Muscle of arm (tissue), 1 donor: ENCODE measurements at regions not wholly inside any gene's neighbourhood (a gene's known extent, or its start where the extent isn't known, plus 50 kb on each side); places are given as distances from the start of the nearest gene placed in this dataset.

Source experiments
- DNase-seq: peaks from one replicate; pipeline ENCODE4 v3.0.0-alpha.2; 2013

DNA sequence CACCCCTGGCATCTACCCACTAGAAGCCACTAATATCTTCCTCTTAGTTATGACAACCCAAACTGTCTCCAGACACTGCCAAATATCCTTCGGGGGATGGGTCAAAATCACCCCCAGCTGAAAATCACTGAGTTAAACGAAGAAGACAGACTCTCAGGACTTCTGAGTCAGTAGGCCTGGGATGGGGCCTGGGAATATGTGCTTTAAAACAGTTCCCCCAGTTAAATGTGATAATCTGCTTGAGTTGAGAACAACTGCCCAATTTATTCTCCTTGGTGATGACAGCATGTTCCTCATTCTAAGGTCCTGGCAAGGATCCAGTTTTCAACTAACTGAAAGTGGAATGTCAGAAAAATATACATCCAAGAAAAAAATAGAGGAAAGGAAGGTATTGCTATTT is 52.4 kb downstream of the CBLL2 start:
- DNase-seq: peak; percentile 10

DNA sequence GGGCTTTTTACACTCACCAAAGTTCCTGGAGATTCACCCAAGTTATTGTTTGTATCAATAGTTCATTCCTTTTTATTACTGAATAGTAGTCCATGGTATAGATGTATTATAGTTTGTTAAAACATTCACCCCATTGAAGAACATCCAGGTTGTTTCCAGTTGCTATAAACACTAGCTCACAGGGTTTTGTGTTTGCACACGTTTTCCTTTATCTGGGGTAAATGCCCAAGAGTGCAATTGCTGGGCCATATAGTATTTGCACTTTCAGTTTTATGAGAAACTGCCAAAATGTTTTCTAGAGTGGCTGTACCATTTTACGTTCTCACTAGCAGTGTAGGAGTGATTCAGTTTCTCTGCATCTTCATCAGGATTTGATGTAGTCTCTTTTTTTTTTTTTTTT is 57.1 kb downstream of the CBLL2 start:
- no peak for DNase-seq

DNA sequence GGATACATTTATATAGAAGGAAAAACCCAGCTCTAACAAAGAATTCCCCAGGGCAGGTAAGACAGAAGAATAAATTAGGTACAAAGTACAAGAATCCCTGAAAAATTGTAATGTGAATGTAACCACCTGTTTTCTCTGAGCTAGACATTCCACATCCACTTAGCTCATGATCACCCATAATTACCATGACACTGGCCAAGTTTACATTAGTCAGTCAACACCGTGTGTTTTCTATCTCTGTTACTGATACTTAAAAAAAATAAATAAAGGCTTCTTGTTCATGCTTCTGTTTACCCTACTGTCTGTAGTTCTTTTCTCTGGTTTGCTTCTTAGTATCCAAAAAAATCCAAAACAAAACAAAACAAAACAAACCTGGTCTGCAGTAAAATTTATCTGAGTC is 66.0 kb downstream of the CBLL2 start:
- DNase-seq: no peak

DNA sequence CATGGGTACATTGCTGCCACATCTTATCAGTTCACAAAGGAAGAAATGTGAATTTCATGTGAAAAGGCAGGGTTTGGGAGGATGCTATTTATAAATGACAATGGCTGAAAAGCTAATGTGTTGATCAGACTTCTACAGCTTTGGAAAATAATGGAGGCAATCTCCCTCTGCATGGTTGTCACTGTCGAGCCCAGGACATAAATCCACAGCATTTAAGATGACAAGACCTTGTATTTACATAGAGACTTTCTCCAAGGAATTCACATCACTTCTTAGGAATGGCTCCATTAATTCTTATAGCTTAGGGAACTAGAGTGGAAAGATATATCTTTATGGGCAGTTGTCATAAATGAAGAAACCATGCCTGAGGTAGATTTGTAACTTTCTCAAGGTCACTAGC is 66.7 kb downstream of the CBLL2 start:
- no peak for DNase-seq

DNA sequence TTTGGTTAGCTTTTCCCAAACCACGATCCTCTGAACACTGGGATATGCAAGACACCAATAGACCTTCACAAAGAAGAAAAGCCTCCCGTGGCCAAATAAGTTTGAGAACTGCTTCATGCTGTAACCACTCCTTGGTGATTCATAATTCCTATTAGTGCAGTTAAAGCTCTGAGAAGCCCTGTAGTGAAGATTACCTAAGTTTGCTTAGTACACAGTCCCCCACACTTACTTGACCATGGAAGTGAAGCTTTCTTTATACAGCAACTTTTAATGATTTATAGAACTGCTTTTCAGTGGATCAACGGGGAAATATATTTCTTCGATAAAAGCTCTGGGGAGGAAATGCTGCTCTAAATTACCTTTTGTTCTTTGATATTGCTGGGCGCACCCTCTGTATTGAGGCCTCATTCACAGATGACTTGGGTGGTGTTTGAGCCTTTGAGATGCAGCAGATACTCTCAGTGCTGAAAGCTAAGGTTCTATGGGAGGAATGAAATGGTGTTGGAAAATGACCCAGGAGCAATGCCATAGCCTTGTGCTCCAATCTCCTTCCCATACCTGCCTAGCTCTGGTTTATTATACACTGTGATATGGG is 67.4 kb downstream of the CBLL2 start:
- DNase-seq: no peak

DNA sequence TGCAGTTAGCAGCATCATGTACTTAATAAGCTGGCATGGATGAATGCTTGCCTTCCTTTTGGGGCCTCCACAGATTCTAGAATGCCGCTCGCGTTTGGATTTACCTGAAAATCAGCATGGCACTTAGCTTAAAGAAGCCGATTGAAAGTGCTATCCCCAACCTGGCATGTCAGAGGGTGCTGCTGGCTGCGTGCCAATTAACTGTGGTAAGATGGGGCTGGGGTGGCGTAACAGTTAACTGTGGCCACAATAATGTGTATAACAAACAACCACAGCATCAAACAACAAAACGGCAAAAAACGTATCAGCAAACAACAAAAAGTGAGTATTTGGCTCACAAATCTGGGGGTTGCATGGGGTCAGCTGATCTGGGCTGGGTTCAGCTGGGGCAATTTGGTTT is 70.5 kb downstream of the CBLL2 start:
- no peak for DNase-seq

DNA sequence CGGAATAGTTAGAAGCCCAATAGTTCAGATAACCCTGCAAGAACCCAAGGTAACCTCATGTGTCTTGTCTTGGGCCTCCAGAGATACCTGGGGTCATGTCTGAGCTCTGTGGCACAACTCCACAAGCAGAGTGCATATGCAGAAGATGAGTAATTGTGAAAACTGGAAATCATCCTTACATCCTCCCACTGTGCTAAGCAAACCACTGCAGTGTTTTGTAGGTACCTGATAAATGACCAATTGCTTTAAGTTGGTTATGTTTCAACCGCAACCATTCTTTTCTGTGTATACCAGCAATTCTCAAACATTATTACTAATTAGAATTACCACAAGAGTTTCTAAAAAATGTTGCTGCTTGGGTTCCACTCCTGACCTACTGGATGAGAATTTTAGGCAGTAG is 73.2 kb downstream of the CBLL2 start:
- DNase-seq: no peak

DNA sequence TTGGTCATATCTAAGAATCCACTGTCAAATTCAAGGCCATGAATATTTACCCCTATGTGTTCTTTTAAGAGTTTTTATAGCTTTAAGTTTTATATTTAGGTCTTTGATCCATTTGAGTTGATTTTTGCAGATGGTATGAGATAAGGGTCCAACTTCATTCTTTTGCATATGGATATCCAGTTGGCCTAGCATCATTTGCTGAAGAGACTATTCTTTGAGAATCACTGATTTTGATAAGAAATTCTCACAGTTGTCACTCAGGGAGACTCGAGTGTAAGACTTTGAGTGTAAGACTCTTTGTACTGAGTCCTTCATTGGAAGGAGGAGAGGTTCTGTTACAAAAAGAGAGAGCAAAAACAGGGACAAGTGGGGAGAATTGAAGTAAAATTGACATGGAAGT is 74.8 kb downstream of the CBLL2 start:
- DNase-seq: no peak

DNA sequence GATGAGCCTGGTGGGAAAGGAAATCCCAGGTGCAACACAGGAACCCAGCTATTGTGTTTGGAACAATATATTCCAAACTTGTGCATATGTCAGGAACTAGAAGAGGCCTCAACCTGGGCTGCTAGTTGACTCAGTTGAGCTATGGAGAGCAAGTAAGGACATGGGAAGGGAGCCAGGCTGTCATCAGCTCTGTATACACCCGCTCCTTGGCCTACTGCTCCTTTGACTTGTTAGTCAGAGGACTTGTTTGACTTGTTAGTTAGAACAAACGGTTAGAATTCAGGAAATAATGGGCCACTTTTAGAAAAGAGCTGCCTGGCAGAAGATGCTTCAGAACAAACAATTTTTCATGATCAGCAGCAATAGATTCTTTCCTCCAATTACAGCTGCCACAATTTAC is 76.4 kb downstream of the CBLL2 start:
- DNase-seq: no peak

DNA sequence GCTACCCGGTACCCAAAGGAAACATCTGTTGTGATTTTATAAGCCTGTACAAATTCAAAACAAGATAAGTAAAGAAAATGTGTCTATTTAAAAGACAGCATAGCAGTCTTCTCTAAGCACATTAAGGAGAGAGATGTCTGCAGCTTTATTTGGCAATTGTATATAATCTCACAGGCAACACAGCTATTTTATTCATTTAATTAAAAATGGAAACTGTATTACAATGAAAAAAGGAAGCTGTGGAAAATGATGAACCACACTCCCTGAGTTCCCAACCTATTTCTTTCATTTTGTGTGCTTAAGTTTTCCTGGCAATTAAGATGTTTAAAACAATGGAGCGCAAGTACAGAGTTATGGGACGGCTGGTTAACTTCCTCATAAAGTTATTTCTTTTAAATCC is 78.4 kb downstream of the CBLL2 start:
- DNase-seq: no peak

DNA sequence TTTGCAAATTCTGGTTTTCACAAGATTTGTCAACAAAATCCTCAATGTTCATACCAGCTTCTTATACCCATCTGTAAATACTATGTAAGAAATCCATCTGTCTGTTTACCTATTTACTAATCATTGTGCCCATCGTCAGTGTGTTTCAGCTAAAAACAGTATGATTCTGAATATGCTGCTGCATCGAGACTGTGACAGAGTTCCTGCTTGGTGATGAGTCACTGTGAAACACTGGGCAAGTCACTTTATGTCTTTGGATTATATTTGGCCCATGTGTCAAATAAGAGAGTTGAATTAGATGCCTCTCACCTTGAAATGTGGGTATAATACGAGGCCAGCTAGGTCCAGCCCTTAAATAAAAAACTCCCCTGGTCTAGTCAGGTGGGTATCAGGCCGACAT is 79.3 kb downstream of the CBLL2 start:
- DNase-seq: no peak

DNA sequence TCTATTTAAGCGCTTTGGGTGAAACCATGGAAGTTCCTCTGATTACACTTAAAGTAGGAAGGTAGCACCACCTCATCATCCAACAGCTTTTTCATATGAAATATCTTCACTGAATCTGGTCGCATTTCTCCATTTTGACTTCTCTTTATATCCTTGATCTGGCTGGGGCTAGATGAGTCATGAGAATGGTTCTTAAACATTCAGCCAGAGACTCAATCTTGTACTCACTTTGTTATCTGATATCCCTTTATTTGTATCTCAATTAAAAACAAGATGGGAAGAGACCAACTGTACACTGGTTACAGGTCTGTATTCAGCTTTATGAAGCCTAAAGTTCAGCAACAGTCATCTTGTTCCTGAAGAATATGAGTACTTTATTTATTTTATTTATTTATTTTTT is 84.9 kb downstream of the CBLL2 start:
- DNase-seq: no peak

DNA sequence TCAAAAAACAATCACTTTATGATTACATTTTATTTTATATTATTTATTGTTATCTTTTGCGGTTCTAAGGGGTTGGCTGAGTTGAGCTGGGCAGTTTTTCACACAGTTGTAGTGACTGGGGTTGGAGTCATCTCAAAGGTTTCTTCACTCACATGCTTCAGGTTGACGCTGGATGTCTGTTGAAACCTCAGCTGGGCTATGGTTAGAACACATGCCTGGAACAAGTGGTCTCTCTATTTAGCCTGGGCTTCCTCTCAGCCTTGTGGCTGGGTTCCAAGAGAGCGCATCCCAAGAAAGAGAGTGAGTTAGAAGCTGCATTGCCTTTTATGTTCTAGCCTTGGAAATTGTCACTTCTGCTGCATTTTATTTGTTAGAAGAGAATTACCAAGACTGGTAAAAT is 87.4 kb downstream of the CBLL2 start:
- DNase-seq: no peak

DNA sequence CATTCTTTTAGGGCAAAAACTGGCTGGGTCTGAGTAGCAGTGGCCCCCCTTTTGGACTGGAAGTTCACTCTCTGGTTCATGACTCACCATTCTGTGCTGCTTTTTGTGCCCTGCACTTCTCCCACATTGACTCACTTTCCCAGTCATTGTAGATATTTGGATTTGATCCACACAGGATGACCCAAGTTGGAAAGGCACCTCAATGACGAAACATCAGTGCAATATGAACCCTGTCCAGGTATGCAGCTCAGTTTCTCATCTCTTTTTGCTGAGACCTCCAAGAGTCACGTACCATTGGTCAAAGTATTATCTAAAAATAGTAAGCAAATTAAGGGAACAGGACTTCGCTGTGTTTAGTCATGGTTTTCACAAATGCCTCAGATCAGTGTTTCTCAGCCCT is 92.7 kb downstream of the CBLL2 start:
- no peak for DNase-seq

DNA sequence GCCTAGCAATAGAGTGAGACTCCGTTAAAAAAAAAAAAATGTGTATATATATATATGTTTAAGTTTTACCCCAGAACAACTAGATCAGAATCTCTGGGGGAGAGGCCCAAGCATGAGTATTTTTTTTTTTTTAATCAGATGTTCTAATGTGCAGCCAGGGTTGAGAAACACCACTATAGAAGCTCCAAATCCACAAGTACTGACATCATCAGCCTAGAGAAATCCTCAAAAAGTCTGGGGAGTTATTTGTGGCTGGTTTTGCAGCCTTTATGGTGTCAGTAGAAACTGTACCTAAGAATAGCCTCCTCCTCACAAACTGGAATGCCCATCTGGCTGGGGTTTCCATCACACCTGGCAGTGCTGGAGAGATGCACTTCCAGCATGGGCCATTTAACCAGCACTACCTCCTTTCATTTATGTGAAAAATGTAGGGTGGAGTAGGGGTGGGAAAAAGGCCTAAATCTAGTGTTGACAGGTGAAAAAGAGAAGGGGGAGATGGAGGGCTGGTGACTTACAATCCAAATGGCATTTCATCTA is 93.5 kb downstream of the CBLL2 start:
- DNase-seq: no peak

DNA sequence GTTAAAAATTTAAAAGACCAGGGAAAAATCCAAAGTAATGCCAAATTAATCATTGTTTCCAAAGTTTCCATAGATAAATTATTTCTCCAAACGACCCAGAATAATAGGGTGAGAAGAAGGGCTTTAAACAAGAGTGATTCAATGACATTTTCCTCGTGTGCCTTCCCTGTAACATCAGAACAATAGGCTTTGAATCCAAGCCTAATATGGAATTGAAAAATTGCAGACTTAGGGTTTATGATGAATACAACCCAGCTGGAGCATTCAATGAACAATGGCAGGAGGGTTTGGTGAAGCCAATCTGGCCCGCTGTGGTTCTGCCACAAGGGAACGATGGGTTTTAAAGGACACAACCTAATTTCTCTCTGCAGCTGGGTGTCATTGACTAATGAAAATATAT is 94.2 kb downstream of the CBLL2 start:
- DNase-seq: no peak

DNA sequence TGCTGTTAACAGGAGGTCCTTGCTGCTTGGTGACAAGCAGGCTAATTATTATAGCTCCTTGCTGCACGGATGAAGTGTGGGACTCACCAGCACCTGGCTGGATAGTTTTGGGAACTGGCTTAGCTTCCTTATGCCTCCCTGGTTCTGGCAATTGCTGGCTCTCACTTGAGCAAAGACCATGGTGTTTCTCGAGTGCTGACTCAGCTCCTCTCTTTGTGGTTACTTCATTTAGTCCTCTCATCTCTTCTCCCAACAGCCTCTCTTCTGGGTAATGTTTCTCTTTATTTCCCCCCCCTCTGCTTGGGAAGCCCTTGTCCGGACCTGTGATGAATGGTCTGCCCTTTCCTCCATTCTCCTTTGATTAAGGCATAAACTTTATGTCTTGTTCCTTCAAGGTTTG is 100.4 kb downstream of the CBLL2 start:
- DNase-seq: no peak

DNA sequence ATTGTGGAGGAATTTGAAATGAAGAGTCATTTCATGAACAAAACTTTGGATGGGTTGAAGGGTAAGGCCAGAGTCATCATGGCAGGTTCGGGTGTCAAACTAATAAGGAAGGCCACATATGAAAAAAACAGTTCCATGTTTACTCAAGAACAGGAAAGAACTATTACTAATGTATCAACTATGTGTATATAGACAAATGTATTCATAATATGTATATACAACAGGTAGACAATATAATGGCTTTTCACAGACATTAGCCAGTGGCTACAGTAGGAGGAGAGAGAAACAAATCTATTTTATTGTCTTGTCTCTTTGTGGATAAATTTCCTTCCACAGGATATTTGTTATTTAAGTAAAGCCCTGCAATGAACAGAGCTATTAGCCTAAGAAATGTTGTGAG is 101.1 kb downstream of the CBLL2 start:
- DNase-seq: no peak

DNA sequence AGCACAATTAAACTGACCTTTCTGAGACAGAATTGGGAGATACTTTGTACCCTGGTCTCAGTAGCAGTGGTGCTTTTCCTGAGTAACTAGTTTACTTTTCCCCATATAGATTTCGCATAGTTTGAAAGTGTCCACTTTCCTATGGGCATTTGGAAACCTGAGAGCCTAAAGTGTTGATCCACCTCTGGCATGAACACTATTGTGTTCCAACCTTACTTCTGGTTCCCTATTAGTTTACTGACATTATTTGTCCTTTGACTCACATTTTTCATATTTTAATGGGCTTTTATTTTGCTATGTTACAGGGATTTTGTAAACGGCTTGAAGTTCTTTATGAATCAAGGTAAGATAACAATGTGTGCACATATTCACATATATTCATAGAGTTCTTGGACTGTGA is 103.7 kb downstream of the CBLL2 start:
- no peak for DNase-seq

DNA sequence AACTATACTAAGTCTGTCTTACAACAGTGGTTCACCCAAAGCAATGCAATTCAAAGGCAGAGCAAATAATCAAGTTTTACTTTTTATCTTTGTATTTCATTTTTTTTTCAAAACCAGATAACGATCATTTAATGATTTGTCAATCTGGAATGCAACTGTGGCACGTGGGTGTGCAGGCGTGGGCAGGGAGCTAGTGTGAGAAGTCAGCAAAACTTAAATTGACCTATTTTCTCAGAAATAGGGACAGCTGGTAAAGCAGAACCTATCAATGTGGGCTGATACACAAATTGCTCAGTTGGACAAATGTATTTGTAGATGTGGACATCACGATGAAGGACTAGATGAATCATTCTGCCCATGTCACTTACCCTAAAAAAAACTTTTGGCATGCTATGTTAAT is 105.6 kb downstream of the CBLL2 start:
- no peak for DNase-seq

DNA sequence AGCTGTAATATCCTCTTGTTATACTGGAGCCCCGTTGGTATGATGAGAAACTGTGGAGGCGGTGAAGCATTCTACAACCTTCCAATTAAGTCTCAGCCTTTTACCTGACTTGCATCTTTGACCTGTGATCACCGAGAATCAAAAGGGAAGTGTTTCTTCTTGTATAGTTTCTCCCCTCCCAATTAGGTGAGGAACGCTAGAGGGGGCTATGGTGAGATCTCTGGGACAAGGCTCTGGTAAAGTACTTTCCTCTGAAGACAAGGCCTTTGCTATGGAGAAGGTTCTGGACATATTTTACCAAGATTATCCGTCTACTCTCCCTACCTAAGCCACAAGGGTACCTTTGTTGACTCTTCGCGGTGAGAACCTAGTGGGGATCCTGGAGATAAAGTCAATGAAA is 111.3 kb downstream of the CBLL2 start:
- DNase-seq: no peak

DNA sequence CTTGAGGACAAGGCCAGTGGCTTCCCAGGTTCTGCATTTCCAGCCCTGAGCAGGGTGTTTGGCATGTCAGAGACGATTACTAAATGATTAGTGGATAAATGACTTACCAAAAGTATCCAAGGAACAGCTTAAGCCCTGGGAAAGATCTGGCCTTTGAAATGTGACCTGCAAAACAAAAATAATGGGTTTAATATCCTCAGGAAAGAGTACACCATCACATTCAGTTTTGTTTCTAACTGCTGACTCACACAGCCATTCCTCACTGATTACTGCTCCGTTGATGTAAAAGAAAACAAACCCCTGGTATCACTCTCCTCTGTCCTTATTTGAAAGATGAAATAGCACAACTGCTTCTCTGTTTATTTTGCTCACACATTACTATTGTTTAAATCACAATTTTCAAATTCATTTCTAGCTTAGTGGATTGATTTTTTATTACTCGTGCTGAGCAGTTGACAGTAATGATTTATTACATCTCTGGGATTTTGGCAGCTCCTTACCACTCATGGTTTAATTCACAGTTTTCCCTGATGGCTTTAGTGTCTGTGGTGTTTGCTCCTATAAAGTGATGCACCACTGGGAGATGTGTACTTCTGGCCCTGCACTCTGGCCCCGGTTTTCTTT is 117.0 kb downstream of the CBLL2 start:
- DNase-seq: no peak

DNA sequence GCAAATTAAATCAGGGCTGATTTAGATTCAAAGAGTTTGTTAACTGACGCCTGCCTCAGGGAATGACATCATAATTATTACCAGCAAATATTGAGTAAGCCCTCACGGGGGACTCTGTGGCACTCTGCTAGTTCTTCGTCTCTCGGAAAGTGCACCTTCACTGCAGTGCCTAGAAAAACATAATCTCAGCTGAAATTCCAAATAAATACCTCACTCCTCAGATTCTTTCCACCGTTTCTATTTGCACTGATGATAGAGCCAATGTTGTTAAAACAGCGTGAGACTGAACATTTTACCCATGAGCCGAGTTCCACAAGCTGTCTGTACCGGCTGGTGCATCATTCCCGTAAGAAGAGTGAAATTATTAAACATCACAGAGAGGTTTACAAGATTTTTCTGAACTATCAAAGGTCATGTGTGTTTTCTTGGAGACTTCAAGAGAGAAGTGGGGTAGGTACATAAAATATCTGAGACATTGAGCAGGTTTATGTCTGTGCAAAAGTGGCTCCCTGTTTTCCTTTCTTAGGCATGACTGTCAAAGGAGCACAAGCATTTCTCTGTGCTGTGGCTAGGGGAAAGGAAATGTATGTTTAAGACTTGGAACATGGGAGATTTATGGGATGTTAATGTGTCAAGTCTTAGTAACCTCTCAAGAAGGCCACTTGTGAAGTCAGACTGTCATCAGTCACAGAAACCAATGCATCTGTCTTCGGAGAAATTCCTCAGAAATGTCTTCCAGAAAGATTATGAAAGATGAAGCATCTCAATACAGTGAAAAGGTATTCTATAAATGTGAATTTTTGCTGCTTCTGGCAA is 119.6 kb downstream of the CBLL2 start:
- no peak for DNase-seq
